H9 (cell line): ENCODE measurements at regions not wholly inside any gene's neighbourhood (a gene's known extent, or its start where the extent isn't known, plus 50 kb on each side); places are given as distances from the start of the nearest gene placed in this dataset.

Experiments
- DNase-seq: peaks from one replicate; pipeline ENCODE4 v3.0.0-alpha.2; 2017
- H2AFZ ChIP-seq: one replicate; pipeline ENCODE4 v1.6.1; 2013; ENCODE audit warnings: mild to moderate bottlenecking, low read length, control low read depth, moderate library complexity
- H2AK5ac ChIP-seq: 2 replicates; pipeline ENCODE4 v1.6.1; 2013; ENCODE audit warnings: low read length, control low read depth, mixed read lengths; ENCODE audit not compliant: insufficient read length
- H2BK120ac ChIP-seq: one replicate; pipeline ENCODE4 v1.6.1; 2013; ENCODE audit warnings: low read depth, mild to moderate bottlenecking, low read length, control low read depth, inconsistent platforms; ENCODE audit not compliant: poor library complexity, severe bottlenecking
- H2BK12ac ChIP-seq: 2 replicates; pipeline ENCODE4 v1.6.1; 2013; ENCODE audit warnings: low read length, control low read depth, mixed read lengths, low read depth; ENCODE audit not compliant: insufficient read length
- H2BK15ac ChIP-seq: 2 replicates; pipeline ENCODE4 v1.6.1; 2013; ENCODE audit warnings: low read depth, low read length, control low read depth
- H2BK20ac ChIP-seq: one replicate; pipeline ENCODE4 v1.6.1; 2013; ENCODE audit warnings: low read depth, mild to moderate bottlenecking, low read length, control low read depth, inconsistent platforms; ENCODE audit not compliant: poor library complexity, severe bottlenecking
- H2BK5ac ChIP-seq: 2 replicates; pipeline ENCODE4 v1.6.1; 2013; ENCODE audit warnings: low read length, control low read depth, mixed read lengths; ENCODE audit not compliant: insufficient read length
- H3K14ac ChIP-seq: 2 replicates; pipeline ENCODE4 v1.6.1; 2013; ENCODE audit warnings: low read length, control low read depth; ENCODE audit not compliant: insufficient read depth
- H3K18ac ChIP-seq: 2 replicates; pipeline ENCODE4 v1.6.1; 2013; ENCODE audit warnings: low read depth, mild to moderate bottlenecking, mixed read lengths, low read length, control low read depth; ENCODE audit not compliant: insufficient read length
- H3K23ac ChIP-seq: 2 replicates; pipeline ENCODE4 v1.6.1; 2013; ENCODE audit warnings: low read length, control low read depth, mixed read lengths, low read depth; ENCODE audit not compliant: insufficient read length
- H3K23me2 ChIP-seq: 2 replicates; pipeline ENCODE4 v1.6.1; 2013; ENCODE audit warnings: low read depth, mild to moderate bottlenecking, mixed read lengths, low read length, control low read depth; ENCODE audit not compliant: insufficient read length, poor library complexity, severe bottlenecking
- H3K27ac ChIP-seq: 2 replicates; pipeline ENCODE4 v1.5.1; 2013; ENCODE audit warnings: low read length, control low read depth, mixed read lengths, low read depth; ENCODE audit not compliant: insufficient read length
- H3K27me3 ChIP-seq: 2 replicates; pipeline ENCODE4 v1.6.1; 2013; ENCODE audit warnings: low read length, control low read depth, inconsistent platforms; ENCODE audit not compliant: insufficient read depth
- H3K4ac ChIP-seq: 2 replicates; pipeline ENCODE4 v1.6.1; 2013; ENCODE audit warnings: low read depth, mild to moderate bottlenecking, control low read depth, inconsistent platforms, low read length, moderate library complexity
- H3K4me1 ChIP-seq: 2 replicates; pipeline ENCODE4 v1.6.1; 2013; ENCODE audit warnings: low read length, control low read depth, inconsistent platforms; ENCODE audit not compliant: insufficient read depth
- H3K4me2 ChIP-seq: 2 replicates; pipeline ENCODE4 v1.6.1; 2013; ENCODE audit warnings: low read length, control low read depth, mixed read lengths; ENCODE audit not compliant: insufficient read length, insufficient read depth
- H3K56ac ChIP-seq: 2 replicates; pipeline ENCODE4 v1.6.1; 2013; ENCODE audit warnings: low read depth, mild to moderate bottlenecking, mixed read lengths, low read length, control low read depth; ENCODE audit not compliant: insufficient read length
- H3K79me1 ChIP-seq: 2 replicates; pipeline ENCODE4 v1.6.1; 2013; ENCODE audit warnings: low read depth, mild to moderate bottlenecking, moderate library complexity, low read length, control low read depth, inconsistent platforms; ENCODE audit not compliant: insufficient read depth, poor library complexity, severe bottlenecking
- H3K79me2 ChIP-seq: 2 replicates; pipeline ENCODE4 v1.6.1; 2013; ENCODE audit warnings: low read length, control low read depth, inconsistent platforms; ENCODE audit not compliant: insufficient read depth
- H3K9ac ChIP-seq: 2 replicates; pipeline ENCODE4 v1.6.1; 2013; ENCODE audit warnings: low read length, control low read depth, mixed read lengths; ENCODE audit not compliant: insufficient read length; ENCODE audit errors: extremely low read depth
- H3K9me3 ChIP-seq: one replicate; pipeline ENCODE4 v1.6.1; 2013; ENCODE audit warnings: low read depth, low read length, inconsistent platforms; ENCODE audit not compliant: control insufficient read depth
- H3T11ph ChIP-seq: one replicate; pipeline ENCODE4 v1.6.1; 2013; ENCODE audit warnings: mild to moderate bottlenecking, low read length, control low read depth, inconsistent platforms
- H4K20me1 ChIP-seq: one replicate; pipeline ENCODE4 v1.6.1; 2013; ENCODE audit not compliant: control insufficient read depth, insufficient read length, insufficient read depth
- H4K5ac ChIP-seq: 2 replicates; pipeline ENCODE4 v1.6.1; 2013; ENCODE audit warnings: low read depth, mild to moderate bottlenecking, mixed read lengths, low read length, control low read depth; ENCODE audit not compliant: insufficient read length
- H4K8ac ChIP-seq: replicated peaks from 2 replicates; pipeline ENCODE4 v1.6.1; 2013; ENCODE audit warnings: low read length, control low read depth, mixed read lengths, low read depth; ENCODE audit not compliant: insufficient read length
- H4K91ac ChIP-seq: 2 replicates; pipeline ENCODE4 v1.6.1; 2013; ENCODE audit warnings: low read depth, mild to moderate bottlenecking, moderate library complexity, mixed read lengths, low read length, control low read depth; ENCODE audit not compliant: insufficient read length
- H3K27ac Mint-ChIP-seq, 3 experiments: 2 replicates in 2 of 3; 3 replicates in 1 of 3; pipeline ENCODE4 v1.8.0; 2020 to 2021; ENCODE audit warnings: mixed read lengths in 3 of 3, mild to moderate bottlenecking in 1 of 3, moderate library complexity in 1 of 3
- H3K27me3 Mint-ChIP-seq: 2 replicates; pipeline ENCODE4 v1.8.0; 2021; ENCODE audit warnings: low read depth, mild to moderate bottlenecking, moderate library complexity, mixed read lengths
- H3K36me3 Mint-ChIP-seq, 3 experiments: 2 replicates in 2 of 3; 3 replicates in 1 of 3; pipeline ENCODE4 v1.8.0; 2020 to 2021; ENCODE audit warnings: low read depth in 3 of 3, mixed read lengths in 3 of 3; ENCODE audit not compliant: insufficient read depth in 1 of 3
- H3K4me1 Mint-ChIP-seq, 2 experiments: 2 replicates each; pipeline ENCODE4 v1.8.0; 2020; ENCODE audit warnings: mixed read lengths in 2 of 2
- H3K4me3 Mint-ChIP-seq, 2 experiments: 2 replicates in 1 of 2; 3 replicates in 1 of 2; pipeline ENCODE4 v1.8.0; 2020 to 2021; ENCODE audit warnings: mild to moderate bottlenecking in 2 of 2, mixed read lengths in 2 of 2, moderate library complexity in 1 of 2
- H3K9me3 Mint-ChIP-seq, 2 experiments: 2 replicates in 1 of 2; 3 replicates in 1 of 2; pipeline ENCODE4 v1.8.0; 2020; ENCODE audit warnings: mild to moderate bottlenecking in 2 of 2, mixed read lengths in 2 of 2, moderate library complexity in 1 of 2
- WGBS: extraction: QIAGEN DNeasy Blood & Tissue Kit; methylation state at CpG from one replicate; pipeline ENCODE4 v1.1.7; 2013; ENCODE audit warnings: missing lambda C conversion rate, low lambda C conversion rate, mixed read lengths; ENCODE audit not compliant: insufficient read length; ENCODE audit errors: extremely low coverage; 5-methylcytosine and 5-hydroxymethylcytosine counted together
- TF ChIP-seq, protein P1 (sequence below): fragments of 200-600 bp; sonication (generic); conservative IDR thresholded peaks from 3 replicates; pipeline ENCODE4 v1.8.0; 2021; ENCODE audit warnings: antibody characterized with exemption, mild to moderate bottlenecking

DNA sequence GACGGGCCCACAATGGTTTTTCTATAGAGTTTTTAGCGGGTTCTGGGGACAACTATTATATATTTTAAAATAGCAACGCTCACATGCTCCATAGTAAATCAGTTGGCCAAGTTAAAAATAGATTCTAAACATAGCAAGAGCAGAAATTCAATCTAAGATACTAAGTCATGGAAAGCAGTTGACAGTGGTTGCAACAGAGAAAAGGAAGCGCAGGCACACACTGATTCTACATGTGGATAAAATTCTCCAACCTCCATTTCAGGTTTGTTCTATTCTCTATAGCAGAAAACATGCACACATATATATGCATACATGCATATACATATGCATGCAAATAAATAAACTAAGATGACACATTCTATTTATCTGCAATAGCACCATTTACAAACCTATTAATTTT lies 89.6 kb upstream of the HNRNPU start:
- Histone ChIP-seq H3K9ac (no peak overlapping the region), H4K20me1 (no peaks in the 10 kb centered on the region), H3K23me2 (no peaks in the 10 kb centered on the region), H3K79me2 (no peaks in the 10 kb centered on the region), H3K4me2 (no peak overlapping the region), H4K5ac (no peak overlapping the region), H3K4ac (no peak overlapping the region), H3K56ac (no peak overlapping the region), H4K8ac (no peak overlapping the region), H2AFZ (no peak overlapping the region), H2BK12ac (no peak overlapping the region), H2BK20ac (no peak overlapping the region), H3K18ac (no peak overlapping the region), H3K14ac (no peak overlapping the region), H3K27ac (no peak overlapping the region), H2BK5ac (no peak overlapping the region), H4K91ac (no peak overlapping the region), H3K79me1 (no peaks in the 10 kb centered on the region), H3T11ph (no peak overlapping the region), H3K4me1 (no peaks in the 10 kb centered on the region), H2BK15ac (no peak overlapping the region), H3K27me3 (no peaks in the 10 kb centered on the region), H3K23ac (no peak overlapping the region), H2BK120ac (no peak overlapping the region), H2AK5ac (no peak overlapping the region), H3K9me3 (no peaks in the 10 kb centered on the region)
- Mint-ChIP-seq H3K9me3 (no peaks in the 10 kb centered on the region), H3K4me3 (no peak overlapping the region), H3K36me3 (no peaks in the 10 kb centered on the region), H3K4me1 (peaks cover 0 to 5% of the 10 kb centered on the region in 2 experiments; a peak in 1 of 4 replicates), H3K27ac (no peak overlapping the region), H3K27me3 (no peaks in the 10 kb centered on the region; the same call in 1 of the 2 replicates)
- no peak for DNase-seq
- TF ChIP-seq, protein P1, sequence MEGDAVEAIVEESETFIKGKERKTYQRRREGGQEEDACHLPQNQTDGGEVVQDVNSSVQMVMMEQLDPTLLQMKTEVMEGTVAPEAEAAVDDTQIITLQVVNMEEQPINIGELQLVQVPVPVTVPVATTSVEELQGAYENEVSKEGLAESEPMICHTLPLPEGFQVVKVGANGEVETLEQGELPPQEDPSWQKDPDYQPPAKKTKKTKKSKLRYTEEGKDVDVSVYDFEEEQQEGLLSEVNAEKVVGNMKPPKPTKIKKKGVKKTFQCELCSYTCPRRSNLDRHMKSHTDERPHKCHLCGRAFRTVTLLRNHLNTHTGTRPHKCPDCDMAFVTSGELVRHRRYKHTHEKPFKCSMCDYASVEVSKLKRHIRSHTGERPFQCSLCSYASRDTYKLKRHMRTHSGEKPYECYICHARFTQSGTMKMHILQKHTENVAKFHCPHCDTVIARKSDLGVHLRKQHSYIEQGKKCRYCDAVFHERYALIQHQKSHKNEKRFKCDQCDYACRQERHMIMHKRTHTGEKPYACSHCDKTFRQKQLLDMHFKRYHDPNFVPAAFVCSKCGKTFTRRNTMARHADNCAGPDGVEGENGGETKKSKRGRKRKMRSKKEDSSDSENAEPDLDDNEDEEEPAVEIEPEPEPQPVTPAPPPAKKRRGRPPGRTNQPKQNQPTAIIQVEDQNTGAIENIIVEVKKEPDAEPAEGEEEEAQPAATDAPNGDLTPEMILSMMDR: no peak
- WGBS: no CpG with 5 or more reads among the region's 4 CpGs
